GM19397 (cell line): ENCODE measurements at regions not wholly inside any gene's neighbourhood (a gene's known extent, or its start where the extent isn't known, plus 50 kb on each side); places are given as distances from the start of the nearest gene placed in this dataset.
"Not testable (repeated sequence)": the region's sequence is repeated elsewhere in the genome, so short reads cannot be mapped to it uniquely, and the experiment has no call there.

Experiments used
- ATAC-seq: cut with Tn5 transposase; IDR thresholded peaks from one replicate; pipeline ENCODE4 v1.9.1; 2021; ENCODE audit warnings: mild to moderate bottlenecking, moderate library complexity; ENCODE audit not compliant: unreplicated experiment

DNA sequence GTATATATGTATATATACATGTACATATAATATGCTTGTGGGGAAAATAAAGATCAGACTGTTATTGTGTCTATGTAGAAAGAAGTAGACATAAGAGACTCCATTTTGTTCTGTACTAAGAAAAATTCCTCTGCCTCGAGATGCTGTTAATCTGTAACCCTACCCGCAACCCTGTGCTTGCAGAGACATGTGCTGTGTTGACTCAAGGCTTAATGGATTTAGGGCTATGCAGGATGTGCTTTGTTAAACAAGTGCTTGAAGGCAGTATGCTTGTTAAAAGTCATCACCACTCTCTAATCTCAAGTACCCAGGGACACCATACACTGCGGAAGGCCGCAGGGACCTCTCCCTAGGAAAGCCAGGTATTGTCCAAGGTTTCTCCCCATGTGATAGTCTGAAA is 972.9 kb downstream of the GALC start:
- not testable (repeated sequence) for ATAC-seq

DNA sequence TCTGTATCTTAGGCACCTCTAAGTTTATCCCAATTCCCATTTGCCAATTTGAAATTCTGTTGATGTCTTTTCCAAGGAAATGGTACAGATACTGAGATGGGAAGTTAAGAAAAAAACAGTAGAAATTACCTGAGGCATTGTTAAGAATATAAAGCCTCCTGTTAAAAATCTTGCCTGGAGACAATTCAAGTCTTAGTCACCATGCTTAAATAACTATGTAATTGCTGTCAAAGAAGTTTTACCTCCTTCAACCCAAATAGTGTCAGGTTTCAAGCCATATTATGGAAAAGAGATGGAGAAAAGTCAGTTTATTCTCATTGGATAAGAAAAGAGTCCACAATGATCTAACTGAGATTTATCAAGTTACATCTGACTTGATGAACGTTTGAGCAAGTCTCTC is 974.7 kb downstream of the GALC start:
- no peak for ATAC-seq

DNA sequence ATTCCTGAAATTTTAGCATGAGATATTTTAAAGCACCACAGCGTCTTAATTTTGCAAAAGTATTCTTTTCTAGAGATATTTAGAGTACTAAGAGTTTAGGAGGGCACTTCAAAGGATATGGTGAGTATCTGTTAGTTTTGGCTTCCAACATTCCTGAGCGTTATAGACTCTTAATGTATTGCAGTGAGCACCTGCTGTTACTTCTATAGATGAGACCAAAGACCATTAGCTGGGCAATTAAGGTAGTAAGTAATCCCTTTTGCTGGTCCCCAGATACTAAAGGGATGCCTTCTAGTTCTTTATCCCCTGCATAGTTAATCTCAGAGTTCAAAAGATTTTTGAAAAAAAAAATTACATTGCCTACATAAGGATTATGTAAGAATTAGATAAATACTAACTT is 975.6 kb downstream of the GALC start:
- no peak for ATAC-seq

DNA sequence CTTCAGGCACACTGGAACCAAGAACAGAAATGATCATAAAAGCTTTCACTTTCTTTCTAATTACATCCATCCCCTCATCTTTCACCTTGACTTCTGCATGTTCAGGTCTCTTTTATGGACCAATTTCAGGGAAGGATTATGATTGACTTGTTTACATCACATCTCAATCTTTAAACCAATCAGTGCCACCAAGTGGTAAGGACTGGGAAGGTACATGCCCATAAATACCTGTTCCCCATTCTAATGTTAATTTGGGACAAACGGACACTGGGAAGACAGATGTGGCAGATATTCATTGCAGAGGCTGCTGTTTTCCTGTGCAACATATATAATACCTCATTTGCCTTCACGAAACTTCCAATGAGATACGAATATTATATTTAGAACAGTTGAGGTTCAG is 978.1 kb downstream of the GALC start:
- no peak for ATAC-seq

DNA sequence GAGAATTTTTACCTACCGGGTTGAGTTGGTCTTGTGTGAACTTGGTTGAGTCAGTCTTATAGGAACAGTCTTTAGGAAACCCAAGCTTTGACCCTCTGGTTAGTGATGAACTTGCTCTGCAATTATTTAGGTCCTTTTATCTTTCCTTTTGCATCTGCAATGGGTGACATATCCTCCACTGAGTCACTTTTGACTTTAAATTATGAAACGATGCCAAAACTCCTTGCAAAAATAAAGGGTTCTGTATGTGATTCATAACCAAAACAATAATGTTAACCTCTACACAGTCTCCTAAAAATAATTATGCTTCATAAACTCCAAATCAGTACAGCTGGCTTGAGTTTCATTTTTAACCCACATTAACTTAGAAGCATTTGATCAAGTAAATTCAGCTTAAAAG is 979.4 kb downstream of the GALC start:
- ATAC-seq: no peak

DNA sequence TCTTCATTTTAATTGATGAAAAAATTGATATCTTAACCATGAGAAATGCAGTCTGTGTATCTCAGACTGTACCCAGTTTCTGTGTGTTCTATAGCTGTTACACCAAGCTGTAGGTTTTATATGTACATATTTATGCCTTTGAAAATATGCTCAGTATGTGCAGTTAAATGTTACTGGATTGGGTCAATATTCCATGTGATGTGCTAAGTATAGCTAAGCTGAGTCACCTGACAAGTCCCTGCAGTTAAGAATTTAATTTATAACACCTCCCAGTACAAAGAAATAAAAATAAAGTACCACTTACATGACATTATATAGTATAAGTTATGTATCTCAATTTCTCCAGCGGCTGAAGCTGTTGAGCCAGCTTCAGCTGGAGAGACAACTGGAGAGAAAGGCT is 984.0 kb downstream of the GALC start:
- no peak for ATAC-seq

DNA sequence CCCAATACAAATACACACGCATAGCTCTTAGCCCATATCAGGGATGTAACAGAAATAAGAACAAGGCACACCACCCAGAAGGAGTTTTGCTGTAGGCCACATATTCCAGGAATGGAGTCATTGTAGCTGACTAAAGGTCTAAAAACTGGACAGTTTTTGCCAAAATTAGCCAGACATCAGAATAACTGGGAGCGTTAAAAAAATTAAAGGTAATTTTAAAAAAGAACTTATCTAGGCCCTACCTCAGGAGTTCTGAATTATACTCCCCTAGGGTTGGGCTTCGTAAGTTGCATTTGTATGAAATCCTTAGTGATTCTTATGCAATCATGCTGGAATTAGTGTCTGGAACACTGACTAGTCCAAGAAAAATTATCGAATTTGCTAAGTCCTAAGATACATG is 987.7 kb downstream of the GALC start:
- ATAC-seq: no peak

DNA sequence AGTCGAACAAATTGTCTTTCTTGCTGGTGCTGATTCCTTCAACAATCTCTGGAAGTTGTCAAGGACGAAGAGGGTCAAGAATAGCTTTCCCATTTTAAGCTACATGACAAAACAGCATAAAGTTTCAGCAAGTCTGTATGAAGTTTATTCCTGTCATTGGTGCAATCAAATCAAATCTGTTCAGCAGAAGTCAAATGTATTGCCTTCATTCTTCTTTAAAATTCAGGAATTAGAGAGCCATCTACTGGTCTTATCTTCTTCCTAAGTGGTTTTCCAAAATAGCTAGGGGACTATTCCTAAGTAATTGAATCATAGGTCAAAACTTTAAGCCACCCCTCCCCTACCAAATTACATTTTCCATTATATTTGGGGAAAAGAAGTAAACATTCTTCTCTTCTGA is 990.2 kb downstream of the GALC start:
- ATAC-seq: no peak

DNA sequence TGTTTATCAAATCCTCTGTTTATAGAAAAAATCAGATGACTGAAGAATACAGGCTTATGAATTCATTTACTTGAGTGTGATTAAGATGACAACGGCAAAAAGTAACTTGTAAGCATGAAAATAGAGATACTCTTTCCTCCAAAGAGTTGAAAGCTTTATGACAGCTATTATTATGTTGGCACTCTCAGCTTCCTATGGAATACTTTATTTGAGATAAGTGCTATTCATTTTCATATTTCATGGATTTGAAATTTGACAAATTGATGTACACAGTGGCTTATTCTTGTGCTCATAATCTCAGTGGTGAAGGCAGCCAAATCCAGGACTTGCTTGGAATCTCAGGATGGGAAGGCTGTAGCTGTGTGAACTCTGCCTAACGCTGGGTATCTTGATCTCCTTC is 991.6 kb downstream of the GALC start:
- ATAC-seq: no peak

DNA sequence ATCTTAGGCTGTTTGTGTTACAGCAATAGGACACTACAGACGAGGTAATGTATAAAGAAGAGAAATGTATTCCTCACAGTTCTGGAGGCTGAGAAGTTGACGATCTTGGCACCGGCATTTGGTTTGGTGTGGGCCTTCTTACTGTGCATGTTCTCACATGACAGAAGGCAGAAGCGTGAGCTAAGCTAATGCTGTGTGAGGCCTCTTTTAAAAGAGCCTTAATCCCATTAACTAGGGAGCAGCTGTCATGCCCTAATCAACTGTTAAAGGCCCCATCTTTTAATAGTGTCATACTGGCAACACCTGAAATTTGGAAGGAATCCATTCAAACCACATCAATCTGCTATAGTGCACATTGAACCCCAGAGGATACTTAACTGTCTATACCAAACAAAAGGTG is 992.9 kb downstream of the GALC start:
- no peak for ATAC-seq

DNA sequence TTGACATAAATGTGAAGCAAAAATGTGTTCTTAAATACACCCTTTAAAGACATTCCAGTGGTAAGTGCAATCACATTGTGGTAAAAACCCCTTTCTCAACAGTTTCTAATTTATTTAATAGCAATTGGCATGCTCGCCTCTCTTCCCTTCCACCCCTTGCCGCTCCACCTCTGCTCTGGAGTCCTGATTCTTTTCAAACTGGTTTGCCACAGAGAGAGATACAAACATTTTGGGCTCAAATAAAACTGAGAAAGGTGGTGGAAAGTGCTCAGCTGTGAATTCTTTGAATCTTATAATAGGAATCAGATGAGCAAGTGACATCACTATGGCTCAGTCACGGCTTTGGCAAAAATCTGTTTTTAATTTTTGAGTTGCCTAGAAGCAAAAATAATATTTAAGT is 993.9 kb downstream of the GALC start:
- ATAC-seq: no peak

DNA sequence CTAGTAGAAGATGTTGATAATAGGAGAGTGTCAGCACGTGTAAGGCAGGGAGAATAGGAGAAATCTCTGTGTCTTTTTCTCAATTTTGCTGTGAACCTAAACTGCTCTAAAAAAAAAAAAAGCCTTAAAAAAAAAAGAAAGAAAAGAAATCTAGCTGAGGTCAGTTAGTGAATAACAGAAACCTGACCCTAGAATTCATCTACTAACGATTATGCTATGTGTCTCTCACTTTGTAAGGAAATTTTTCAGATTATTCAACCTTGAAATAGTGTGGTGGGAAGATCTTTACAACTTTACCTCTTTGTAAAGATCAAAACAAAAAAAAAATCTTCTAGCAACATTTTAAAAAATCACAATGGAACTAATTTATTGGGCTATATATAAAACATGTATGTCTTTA is 995.7 kb downstream of the GALC start:
- no peak for ATAC-seq

DNA sequence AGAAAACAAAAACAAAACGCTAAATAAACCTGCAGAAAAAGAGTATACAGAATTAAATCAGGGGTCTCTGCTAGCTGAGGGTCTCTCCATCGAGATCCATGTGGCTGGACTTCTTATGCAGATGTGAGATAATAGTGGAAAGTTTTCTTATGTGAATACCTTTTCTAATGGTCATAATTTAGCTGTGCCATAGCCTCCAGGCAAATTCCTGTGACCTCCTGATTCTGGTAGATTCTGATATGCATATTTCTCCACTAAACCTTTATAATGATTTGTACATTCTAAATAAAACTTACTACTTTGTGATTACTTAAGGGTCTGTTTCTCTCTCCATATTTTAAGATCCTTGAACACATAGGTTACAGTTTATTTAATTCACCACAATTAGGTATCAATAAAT is 1002.6 kb downstream of the GALC start:
- ATAC-seq: no peak

DNA sequence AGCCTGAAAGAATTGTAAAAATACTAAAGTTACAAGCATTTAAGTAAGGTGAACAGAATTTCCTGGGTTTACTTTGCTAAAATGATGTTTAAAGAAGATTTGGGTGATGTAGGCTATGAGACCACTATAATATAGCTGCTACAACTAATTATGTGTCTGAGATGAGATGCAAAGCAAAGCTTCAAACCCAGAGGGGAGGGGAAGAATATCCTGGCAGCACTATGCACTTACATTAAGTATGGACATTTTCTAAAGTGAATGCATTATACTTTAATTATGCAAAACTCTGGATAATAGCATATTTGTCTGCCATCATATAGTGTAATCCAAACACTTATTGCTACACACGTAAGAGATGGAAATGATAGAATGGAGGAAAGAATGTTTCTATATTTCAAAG is 1003.7 kb downstream of the GALC start:
- no peak for ATAC-seq

DNA sequence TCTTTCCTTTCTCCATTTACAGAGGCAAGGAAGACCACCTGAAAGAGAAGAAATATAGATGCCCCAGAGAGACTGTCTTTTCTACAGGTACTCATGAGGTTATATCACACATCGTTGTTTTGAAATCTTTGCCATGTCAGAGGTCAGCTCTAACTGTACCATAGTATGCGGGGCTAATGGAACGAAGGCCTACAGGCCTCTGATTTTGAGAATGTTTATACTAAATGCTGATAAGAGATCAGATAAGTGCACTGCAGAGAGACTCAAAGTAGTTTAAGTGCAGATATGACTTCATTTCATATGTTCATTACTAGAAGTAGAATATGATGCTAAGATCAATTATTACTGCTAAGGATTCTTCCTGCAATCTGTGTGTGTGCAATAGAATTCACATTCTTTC is 1005.0 kb downstream of the GALC start:
- ATAC-seq: no peak

DNA sequence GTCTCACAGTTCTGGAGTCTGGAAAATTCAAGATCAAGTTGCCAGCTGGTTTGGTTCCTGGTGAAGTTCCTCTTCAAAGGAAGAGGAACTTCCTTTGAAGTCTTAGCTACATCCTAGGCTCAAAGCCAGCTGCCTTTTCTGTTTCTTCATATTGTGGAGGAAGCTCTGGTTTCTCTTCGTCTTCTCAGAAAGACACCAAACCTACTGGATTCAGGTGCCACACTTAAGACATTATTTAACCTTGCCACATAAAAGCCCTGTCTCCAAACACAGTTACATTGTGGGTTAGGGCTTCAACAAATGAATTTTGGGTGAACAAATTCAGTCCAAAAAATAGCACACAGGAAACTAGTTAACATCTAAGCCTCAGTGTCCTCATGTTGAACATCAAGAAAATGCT is 1019.8 kb downstream of the GALC start:
- no peak for ATAC-seq

DNA sequence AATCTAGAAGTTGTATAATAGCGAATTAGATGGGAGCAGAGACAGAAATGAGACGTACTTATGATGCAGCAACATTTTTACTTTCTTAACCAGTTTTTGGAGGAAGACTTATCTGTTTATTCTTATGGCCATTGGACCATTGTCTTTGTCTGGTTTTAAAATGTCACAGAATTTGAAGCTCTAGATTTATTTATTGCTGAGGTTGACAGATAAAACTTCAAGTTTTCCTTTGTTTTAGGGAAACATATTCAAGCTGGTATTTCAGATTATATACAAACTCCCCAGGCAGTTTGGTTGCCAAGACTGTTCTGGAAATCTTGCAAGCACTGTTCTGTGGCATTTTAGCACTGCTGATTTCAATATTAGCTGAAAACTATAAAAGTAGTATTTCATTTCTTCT is 1021.7 kb downstream of the GALC start:
- no peak for ATAC-seq

DNA sequence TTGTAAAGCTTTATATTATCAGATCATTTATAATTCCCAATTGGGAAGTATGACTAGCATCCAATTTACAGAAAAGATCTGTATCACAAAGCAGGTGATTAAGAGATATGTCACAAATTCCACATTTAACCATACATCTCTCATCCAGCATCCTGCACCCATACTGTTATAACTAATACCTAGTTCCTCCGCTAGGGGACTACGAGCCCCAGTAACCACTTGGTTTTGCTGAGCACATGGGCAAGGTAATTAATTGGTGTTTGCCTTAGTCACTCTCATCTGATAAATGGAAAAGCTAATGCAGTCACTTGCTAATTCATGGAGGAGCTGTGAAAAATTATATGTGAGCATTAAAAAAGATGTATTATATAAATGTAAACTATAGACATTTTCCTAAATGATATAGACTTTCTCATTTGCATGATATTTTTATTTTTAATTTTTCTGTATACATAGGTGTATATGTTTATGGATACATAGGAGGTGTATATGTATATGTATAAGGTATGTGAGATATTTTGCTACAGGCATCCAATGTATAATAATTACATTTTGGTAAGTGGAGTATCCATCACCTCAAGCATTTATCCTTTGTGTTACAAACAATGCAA is 1031.8 kb downstream of the GALC start:
- no peak for ATAC-seq

DNA sequence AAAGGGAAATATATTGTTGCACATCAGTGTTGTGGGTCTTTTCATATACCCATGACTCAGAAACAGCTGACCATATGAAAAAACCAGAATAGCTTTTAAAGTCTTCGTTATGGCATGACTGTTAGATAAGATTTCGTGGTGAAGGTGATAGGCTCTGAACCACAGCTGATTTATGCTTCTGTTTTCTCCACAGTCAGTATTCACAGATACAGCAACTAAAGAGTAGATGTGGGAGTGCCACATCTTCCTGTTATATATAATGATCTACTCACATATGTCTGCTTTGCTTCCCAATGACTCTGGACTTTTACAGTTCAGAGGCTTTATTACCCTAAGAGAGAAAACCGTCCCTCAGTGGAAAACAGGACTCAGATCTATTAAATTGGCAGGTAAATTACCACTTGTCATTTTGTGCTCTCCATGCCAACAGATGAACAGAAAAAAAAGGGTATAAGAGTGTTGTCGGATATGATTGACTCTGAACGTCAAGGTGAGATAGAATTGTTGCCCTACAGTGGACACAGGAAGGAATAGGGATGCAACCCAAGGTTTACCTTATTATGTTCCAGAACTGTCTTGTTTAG is 1037.1 kb downstream of the GALC start:
- ATAC-seq: no peak

DNA sequence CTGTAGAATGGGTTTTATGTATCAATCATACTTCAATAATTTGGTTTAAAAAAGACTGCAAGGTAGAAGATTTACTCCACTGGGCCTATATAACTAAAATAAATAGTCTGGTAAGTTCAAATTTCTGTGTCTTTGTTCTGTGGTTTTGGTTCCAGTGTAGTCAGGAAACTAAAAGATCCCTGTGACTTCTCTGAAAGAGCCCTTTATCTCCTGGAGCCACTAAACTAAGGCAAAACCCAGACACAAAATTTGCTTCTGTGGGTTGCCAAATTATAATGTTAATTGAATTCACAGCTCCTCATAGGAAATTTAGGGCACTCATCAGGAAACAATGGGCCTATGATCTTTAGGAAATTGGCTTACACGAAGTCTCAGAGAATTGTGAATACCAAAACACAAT is 1038.4 kb downstream of the GALC start:
- ATAC-seq: no peak

DNA sequence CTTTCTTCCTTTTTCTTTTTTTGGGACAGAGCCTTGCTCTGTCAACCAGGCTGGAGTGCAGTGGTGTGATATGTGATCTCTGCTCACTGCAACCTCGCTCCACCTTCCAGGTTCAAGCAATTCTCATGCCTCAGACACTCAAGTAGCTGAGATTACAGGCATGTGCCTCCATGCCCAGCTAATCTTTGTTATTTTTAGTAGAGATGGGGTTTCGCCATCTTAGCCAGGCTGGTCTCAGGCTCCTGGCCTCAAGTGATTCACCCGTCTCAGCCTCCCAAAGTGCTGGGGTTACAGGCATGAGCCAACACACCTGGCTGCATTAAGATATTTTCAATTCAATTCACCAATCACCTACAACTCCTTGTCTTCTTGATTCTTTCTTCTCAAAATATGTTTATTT is 1046.5 kb downstream of the GALC start:
- no peak for ATAC-seq

DNA sequence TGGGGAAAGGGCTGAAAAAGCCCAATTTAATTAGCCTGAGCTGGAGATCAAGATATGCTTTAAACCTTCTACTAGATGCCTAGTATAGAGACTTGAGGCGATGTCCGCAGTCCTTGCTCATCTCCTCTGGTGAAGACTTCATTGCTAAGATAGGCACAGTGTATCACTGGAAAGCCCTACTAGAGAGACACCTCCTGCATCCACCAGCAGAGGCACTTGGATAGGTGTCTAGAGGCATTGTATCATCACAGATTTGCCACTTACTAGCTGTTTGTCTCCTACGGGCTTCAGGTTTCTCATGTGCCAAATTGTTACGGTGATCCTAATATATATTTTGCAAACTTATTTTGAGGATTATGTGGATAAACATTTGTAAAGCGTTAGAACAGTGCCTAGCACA is 1048.5 kb downstream of the GALC start:
- ATAC-seq: no peak
